Esophagus squamous epithelium (tissue), 5 donors: ENCODE measurements at regions not wholly inside any gene's neighbourhood (a gene's known extent, or its start where the extent isn't known, plus 50 kb on each side); places are given as distances from the start of the nearest gene placed in this dataset.

Experiments
- DNase-seq: peaks from one replicate; lab custom pipeline; 2025; lab: John Stamatoyannopoulos, UW
- H3K27ac ChIP-seq, 4 donors: fragments of 200-600 bp; sonication (generic); one replicate each; pipeline ENCODE4 v1.5.1; 2016 to 2019; ENCODE audit warnings: mild to moderate bottlenecking in 1 of 4
- H3K27me3 ChIP-seq, 4 donors: fragments of 200-600 bp; sonication (generic); 1 replicate in 3 of 4; 2 replicates in 1 of 4; pipeline versions ENCODE4 v1.5.1 to v1.6.0; 2017 to 2021; ENCODE audit warnings: antibody characterized with exemption in 1 of 4
- H3K36me3 ChIP-seq, 3 donors: fragments of 200-600 bp; sonication (generic); one replicate each; pipeline ENCODE4 v1.5.1; 2016 to 2019
- H3K4me1 ChIP-seq, 3 donors: fragments of 200-600 bp; sonication (generic); one replicate each; pipeline ENCODE4 v1.5.1; 2017 to 2019
- H3K4me3 ChIP-seq, 4 donors: fragments of 200-600 bp; sonication (generic); 1 replicate in 3 of 4; 2 replicates in 1 of 4; pipeline ENCODE4 v1.5.1; 2016 to 2019; ENCODE audit warnings: mild to moderate bottlenecking in 2 of 4, moderate library complexity in 1 of 4
- H3K9me3 ChIP-seq, 3 donors: fragments of 200-600 bp; sonication (generic); one replicate each; pipeline ENCODE4 v1.5.1; 2016 to 2019
- POLR2A ChIP-seq, 4 donors: fragments of 450-650 bp; IDR thresholded peaks; one replicate each; pipeline ENCODE4 v1.6.1; 2017; ENCODE audit warnings: antibody characterized with exemption in 4 of 4, mild to moderate bottlenecking in 4 of 4, moderate library complexity in 3 of 4
- WGBS, 2 donors: methylation state at CpG; one replicate each; pipeline ENCODE4 v1.1.5; 2018; 5-methylcytosine and 5-hydroxymethylcytosine counted together
- intact Hi-C: fragments of 100-400 bp; cut with DNase I; formaldehyde crosslinking; loops from one replicate; pipeline ENCODE4 v1.15.0; 2022
- TF ChIP-seq, protein P1 (sequence below), 6 experiments: fragments of 450-650 bp in 4 of 6; fragments of 200-600 bp in 2 of 6; sonication (generic) in 2 of 6; IDR thresholded peaks; one replicate each; pipeline ENCODE4 v1.5.1; 2016 to 2019; ENCODE audit warnings: antibody characterized with exemption in 6 of 6, mild to moderate bottlenecking in 4 of 6, moderate library complexity in 4 of 6
- donor health status: DM: yes; HTN: yes; CAD: no.

DNA sequence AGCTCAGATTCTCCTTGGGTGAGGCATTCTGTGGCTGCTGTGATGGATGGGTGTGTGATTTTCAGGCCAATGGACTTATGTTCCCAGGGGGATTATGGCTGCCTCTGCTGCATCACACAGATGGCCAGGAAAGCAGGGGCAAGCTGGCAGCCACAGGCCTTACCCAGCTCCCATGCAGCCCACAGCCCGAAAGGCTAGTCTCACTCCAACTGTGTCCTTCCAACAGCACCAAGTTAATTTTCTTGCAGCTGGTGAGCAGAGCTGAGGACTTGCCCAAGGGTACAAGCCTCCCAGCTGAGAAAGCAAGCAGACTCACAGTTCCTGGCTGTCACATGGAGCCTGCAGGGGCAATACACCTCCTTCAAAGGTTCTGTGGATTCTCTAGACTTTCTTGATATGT, 155.2 kb upstream of the KHDRBS2 start:
- Histone ChIP-seq H3K27ac (no peak overlapping the region), H3K36me3 (no peaks in the 10 kb centered on the region), H3K27me3 (no peaks in the 10 kb centered on the region), H3K4me3 (no peak overlapping the region), H3K4me1 (no peaks in the 10 kb centered on the region), H3K9me3 (peaks cover 0 to 18% (median 3%) of the 10 kb centered on the region in 3 donors)
- intact Hi-C loops: no loop called here
- no peak for DNase-seq
- TF ChIP-seq, protein P1, sequence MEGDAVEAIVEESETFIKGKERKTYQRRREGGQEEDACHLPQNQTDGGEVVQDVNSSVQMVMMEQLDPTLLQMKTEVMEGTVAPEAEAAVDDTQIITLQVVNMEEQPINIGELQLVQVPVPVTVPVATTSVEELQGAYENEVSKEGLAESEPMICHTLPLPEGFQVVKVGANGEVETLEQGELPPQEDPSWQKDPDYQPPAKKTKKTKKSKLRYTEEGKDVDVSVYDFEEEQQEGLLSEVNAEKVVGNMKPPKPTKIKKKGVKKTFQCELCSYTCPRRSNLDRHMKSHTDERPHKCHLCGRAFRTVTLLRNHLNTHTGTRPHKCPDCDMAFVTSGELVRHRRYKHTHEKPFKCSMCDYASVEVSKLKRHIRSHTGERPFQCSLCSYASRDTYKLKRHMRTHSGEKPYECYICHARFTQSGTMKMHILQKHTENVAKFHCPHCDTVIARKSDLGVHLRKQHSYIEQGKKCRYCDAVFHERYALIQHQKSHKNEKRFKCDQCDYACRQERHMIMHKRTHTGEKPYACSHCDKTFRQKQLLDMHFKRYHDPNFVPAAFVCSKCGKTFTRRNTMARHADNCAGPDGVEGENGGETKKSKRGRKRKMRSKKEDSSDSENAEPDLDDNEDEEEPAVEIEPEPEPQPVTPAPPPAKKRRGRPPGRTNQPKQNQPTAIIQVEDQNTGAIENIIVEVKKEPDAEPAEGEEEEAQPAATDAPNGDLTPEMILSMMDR (IDR thresholded peaks at IDR 0.05): no peak
- TF ChIP-seq POLR2A (IDR thresholded peaks at IDR 0.05): no peak
- WGBS, 2 donors: 88% methylated on average over 1 of the region's 1 CpG; no CpG with 5 or more reads in 1 of the 2 donors

DNA sequence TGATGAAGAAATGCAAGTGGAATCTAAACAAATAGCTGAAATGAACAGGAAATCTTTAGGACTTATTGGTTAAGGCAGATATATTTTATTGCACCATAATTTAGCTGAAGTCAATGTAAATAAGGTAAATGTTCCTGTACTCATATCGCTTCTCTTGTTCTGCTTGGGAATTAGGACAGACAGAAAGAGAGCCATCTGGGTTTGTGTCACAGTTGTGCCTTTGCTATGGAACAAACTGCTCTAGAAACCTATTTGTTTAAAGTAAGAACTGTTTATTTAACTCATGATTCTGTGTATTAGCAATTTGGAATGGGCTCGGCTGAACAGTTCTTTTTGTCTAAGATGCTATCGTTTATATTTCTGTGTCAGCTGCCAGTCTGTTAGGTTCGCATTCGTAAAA, 143.8 kb upstream of the KHDRBS2 start:
- WGBS, 2 donors: 67 to 73% methylated on average over 5 of the region's 5 CpGs
- TF ChIP-seq, protein P1 (IDR thresholded peaks at IDR 0.05): no peak
- no peak for TF ChIP-seq POLR2A (IDR thresholded peaks at IDR 0.05)
- no peak overlapping the region for H3K27ac ChIP-seq
- peaks cover 0 to 6% (median 0%) of the 10 kb centered on the region in 3 donors for H3K9me3 ChIP-seq
- H3K36me3 ChIP-seq: no peaks in the 10 kb centered on the region
- no peak overlapping the region for H3K4me3 ChIP-seq
- intact Hi-C loops: no loop called here
- H3K4me1 ChIP-seq: no peaks in the 10 kb centered on the region
- no peaks in the 10 kb centered on the region for H3K27me3 ChIP-seq
- no peak for DNase-seq

DNA sequence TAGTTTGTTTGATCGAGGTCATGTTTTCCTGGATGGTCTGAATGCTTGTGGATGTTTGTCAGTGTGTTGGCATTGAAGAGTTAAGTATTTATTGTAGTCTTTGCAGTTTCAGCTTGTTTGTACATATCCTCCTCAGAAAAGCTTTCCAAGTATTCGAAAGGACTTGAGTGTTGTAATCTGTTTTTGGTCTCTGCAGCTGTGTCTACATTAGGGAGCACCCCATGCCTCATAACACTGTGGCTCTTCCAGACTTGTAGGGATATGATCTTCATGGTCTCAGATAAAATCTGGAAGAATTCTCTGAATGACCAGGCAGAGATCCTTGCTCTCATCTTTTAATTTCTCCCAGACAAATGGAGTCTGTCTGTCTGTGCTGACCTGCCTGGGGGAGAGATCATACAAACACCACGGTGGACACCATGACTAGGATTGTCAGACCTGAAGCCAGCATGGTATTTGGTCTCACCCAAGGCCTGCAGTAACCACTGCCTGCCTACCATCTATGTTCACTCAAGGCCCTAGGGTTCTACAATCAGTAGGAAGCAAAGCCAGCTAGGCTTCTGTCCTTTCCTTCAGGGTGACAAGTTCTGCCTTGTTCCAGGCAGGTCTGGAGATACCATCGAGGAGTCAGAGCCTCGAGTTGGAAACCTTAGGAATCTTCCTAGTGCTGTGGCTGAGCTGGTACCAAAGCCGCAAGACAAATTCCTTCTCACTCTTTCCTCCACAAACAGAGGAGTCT, 114.7 kb upstream of the KHDRBS2 start:
- DNase-seq: no peak
- intact Hi-C loops: no loop called here
- no peaks in the 10 kb centered on the region for H3K36me3 ChIP-seq
- H3K9me3 ChIP-seq: no peaks in the 10 kb centered on the region
- WGBS, 2 donors: 62 to 68% methylated on average over 4 to 6 of the region's 6 CpGs
- no peaks in the 10 kb centered on the region for H3K27me3 ChIP-seq
- no peak overlapping the region for H3K4me3 ChIP-seq
- no peak for TF ChIP-seq POLR2A (IDR thresholded peaks at IDR 0.05)
- TF ChIP-seq, protein P1 (IDR thresholded peaks at IDR 0.05): no peak
- H3K27ac ChIP-seq: no peak overlapping the region
- H3K4me1 ChIP-seq: no peaks in the 10 kb centered on the region

DNA sequence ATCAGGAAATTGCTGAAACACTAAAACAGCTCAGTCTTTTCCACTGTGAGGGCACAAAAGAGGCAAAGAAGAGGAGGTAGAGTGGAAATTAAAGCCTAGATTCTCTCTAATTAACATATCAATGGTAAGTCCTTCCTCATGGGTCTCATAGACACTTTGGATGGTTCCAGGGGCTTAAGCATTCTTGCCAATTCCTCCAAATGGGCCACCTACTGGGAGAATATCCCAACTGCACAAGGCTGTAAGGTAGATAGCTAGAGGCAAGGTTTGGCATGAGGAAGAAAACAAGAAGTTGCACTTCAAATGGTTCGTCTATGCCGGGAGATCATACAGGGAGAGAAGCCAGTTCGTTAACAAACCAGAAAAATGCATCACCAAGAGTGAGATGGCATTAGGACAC, 107.6 kb upstream of the KHDRBS2 start:
- intact Hi-C loops: no loop called here
- Histone ChIP-seq H3K27me3 (no peaks in the 10 kb centered on the region), H3K36me3 (no peaks in the 10 kb centered on the region), H3K4me1 (no peaks in the 10 kb centered on the region), H3K27ac (no peak overlapping the region), H3K9me3 (no peaks in the 10 kb centered on the region), H3K4me3 (no peak overlapping the region)
- no peak for TF ChIP-seq POLR2A (IDR thresholded peaks at IDR 0.05)
- TF ChIP-seq, protein P1 (IDR thresholded peaks at IDR 0.05): no peak
- DNase-seq: no peak
- 72 to 77% methylated on average over 3 of the region's 3 CpGs for WGBS, 2 donors

DNA sequence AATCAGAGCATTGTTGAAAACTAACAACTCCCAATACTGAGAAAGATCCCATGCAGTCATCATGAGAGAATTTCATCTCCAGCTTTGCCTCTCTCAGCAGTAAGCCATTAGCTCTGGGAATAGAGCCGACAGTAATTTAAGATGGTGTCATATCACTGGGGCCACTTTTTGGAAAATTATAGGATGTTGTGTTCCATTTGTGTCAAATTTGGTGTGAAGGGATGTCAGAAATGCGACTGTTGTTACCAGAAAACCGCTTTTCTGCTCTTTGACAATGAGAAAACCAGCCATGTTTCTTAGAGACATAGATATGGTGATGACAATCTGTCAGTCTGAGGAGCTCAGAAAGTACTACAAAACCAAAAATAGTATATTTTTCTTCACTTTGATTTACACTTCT, 106.3 kb upstream of the KHDRBS2 start:
- 44 to 53% methylated on average over 3 of the region's 3 CpGs for WGBS, 2 donors
- Histone ChIP-seq H3K9me3 (no peaks in the 10 kb centered on the region), H3K36me3 (no peaks in the 10 kb centered on the region), H3K27me3 (no peaks in the 10 kb centered on the region), H3K4me3 (no peak overlapping the region), H3K27ac (no peak overlapping the region), H3K4me1 (no peaks in the 10 kb centered on the region)
- intact Hi-C loops: no loop called here
- no peak for DNase-seq
- no peak for TF ChIP-seq POLR2A (IDR thresholded peaks at IDR 0.05)
- TF ChIP-seq, protein P1 (IDR thresholded peaks at IDR 0.05): no peak
